HK-2 (cell line): ENCODE measurements at regions not wholly inside any gene's neighbourhood (a gene's known extent, or its start where the extent isn't known, plus 50 kb on each side); places are given as distances from the start of the nearest gene placed in this dataset.
A peak's percentile ranks its signal among the peaks of the same experiment; 100 is the strongest.

ENCODE experiments used
- DNase-seq: peaks from one replicate; pipeline ENCODE4 v3.0.0-alpha.2; 2018; ENCODE audit not compliant: unreplicated experiment

GRCh38 chr13:62663767-62664166 is 1248.1 kb upstream of the PCDH20 start:
- DNase-seq = no peak

GRCh38 chr13:62659365-62659764 is 1243.7 kb upstream of the PCDH20 start:
- no peak for DNase-seq

DNA sequence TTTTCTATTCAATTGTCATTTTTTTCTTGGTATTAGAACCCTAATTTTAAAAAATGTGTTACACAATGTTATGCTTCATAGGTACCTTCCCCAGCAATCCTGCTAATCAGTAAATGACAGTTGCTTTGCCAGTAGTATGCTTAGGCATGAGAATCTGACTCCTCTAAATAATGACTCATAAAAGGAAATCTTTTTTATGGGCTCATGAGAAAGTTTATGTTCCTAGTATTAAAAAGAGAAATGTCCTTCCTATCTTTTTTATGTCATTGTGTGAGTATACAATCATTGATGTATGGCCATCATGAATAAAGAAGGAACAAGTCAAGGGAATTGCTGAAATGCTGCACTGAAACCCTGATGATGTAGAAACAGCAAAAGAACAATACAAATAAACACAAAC is 1237.7 kb upstream of the PCDH20 start:
- no peak for DNase-seq

DNA sequence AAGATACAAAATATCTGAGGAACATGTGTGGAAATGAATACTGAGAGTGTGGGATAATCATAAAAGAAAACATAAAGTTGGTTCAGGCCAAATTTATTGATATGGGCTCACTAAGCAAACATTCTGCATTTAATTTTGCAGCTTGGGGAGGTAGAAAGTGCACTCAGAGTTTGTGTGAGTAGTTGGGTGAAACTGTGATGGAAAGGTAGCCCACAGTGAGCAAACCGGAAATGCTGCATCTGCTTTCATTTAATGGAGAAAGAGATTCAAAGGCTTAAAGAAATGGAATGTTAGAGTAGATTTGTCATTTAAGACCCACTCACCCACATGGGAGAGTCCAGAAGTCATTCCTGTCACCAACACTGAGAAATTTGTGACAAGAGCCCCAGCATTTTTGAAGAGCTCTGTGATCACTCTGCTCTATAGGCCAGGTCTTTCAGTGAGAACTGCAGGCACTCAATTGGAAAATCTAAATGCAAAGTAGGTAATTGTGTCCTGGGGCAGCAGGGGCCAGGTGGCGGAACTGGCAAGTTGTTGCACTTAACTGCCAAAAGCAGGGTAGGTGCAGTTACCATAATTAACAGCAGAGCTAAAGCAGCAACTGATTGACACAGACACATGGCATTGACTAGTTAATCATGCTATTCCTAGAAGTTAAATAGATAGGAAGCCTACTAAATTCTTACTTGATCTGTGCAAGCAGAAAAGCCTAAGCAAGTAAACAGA is 1228.3 kb upstream of the PCDH20 start:
- DNase-seq = no peak

DNA sequence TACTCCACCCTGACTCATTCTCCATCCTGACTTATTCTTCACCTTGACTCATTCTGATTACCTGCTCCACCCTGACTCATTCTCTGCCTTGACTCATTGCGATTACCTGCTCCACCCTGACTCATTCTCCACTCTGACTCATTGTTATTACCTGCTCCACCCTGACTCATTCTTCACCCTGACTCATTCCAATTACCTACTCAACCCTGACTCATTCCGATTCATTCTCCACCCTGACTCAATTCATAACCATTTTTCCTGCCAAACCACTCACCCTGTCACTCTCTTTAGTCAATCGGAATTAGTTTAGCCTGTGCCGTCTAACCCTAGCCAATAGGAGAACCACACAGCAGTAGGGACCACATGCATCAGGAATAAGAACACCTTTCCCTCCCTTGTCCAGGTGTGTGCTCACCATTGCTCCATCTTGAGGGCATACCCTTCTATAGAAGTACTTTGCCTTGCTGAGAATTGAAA is 1227.4 kb upstream of the PCDH20 start:
- DNase-seq = peak; percentile 35

GRCh38 chr13:62635161-62635560 is 1219.5 kb upstream of the PCDH20 start:
- no peak for DNase-seq

DNA sequence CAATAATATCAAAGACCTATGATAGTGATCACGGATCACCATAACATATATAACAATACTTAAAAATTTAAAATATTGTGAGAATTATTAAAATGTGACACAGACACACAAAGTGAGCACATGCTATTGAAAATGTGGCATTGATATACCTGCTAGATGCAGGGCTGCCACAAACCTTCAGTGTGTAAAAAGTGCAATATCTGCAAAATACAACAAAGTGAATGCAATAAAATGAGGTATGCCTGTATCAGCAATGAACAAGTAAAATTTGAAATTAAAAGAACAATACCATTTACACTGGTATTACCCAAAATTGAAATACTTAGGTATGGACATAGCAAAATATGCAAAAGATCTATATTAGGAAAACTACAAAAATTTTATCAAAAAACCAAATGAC is 1217.8 kb upstream of the PCDH20 start:
- no peak for DNase-seq

DNA sequence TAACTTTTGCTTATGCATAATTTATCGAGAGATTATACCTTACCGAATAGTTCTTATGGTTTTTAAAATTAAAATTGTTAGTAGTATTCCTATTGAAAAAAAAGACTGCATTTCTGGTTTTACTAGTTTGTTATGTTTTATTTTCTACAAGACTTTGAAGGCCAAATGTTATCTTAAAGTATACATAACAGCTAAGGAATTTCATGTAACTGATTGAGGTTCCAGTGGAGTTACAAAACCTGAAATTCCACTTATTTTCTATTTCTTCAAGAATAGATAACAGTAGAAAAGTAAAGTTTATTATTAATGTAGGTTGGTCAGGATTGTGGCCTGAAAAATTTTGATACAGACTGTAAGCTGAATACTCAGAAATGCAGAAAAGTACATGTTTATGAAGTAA is 1216.0 kb upstream of the PCDH20 start:
- DNase-seq = no peak

DNA sequence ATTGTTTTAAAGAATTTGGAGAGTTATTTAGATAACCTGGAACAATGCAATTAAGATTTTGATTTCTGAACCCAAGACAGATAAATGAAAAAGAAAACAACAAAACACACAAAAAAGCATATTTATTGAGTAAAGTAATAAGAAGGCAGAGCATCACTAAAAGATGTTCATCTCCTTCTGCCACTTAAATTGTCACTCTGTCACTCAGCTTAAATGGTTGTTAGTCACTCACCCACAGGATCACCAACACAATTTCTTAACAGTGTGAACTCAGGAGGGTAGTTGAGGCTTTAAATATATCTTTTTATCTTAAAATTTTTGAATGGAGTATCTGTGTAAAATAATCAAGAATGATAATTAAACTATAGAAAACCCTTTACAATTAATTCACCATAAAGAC is 1215.5 kb upstream of the PCDH20 start:
- no peak for DNase-seq

- DNase-seq = no peak
These were observed 1214.0 kb upstream of the PCDH20 start for GRCh38 chr13:62629618-62630017.

GRCh38 chr13:62627226-62627625 is 1211.6 kb upstream of the PCDH20 start:
- no peak for DNase-seq

GRCh38 chr13:62626771-62627170 is 1211.1 kb upstream of the PCDH20 start:
- DNase-seq = no peak

GRCh38 chr13:62625214-62625881 is 1209.7 kb upstream of the PCDH20 start:
- no peak for DNase-seq

GRCh38 chr13:62613819-62614218 is 1198.2 kb upstream of the PCDH20 start:
- DNase-seq = no peak

- DNase-seq = no peak
These were observed 1195.7 kb upstream of the PCDH20 start for GRCh38 chr13:62611343-62611742.

- DNase-seq = no peak
These were observed 1183.1 kb upstream of the PCDH20 start for GRCh38 chr13:62598708-62599107.

- no peak for DNase-seq
These were observed 1180.3 kb upstream of the PCDH20 start for GRCh38 chr13:62595976-62596375.

- DNase-seq = no peak
These were observed 1178.2 kb upstream of the PCDH20 start for GRCh38 chr13:62593804-62594203.

GRCh38 chr13:62583466-62583865 is 1167.8 kb upstream of the PCDH20 start:
- no peak for DNase-seq

DNA sequence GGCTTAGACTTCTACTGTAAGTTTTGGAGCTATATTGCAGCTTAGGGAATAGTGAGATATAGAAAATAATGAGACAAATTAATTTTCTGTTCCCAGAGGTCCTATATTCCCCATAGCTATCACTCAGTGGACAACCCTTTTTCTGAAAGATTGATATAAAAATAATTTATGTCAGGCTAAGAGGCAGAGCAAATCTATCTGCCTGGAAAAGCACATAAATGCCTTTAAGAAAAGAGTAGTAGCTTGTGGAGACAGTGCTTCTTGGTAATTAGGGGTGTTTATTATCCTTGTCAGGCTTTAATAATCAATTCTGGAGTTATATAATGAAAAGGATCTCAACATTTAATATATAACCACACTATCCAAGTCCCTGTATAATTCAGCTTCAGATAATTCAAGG is 1162.8 kb upstream of the PCDH20 start:
- DNase-seq = no peak

DNA sequence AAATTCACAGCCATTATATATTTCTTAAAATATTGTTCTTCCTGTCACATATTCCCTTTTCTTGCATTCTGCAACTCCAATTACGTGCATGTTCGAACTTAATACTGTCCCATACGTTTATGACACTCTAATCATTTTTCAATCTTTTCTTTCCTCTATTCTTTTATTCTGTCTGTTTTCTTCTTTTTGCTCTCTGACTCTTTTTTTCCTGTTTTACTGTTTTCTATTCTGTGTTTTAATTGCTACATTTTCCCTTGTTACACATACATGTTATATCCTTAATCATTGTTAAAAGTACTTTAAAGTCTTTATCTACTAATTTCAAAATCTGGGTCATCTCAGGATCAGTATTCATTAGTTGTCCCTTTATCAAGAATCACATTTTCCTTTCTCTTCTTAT is 1149.1 kb upstream of the PCDH20 start:
- DNase-seq = no peak

DNA sequence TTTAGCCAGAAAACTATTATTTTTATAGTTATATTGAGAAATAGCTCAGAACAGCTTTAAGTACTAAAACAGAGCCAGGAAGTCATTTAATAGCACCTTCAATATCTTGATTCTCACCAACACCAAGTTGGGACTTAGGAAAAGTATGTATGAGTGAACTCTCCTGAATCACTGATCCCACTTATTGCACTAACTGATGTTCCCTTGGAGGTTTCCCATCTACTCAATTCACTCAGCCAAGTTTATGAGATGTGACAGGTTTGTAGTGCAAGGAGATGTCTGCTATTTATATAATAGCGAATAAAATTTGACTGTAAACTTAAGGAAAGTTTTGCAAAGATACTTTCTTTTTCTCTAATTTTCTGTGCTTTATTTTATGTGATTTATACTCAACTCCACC is 1147.6 kb upstream of the PCDH20 start:
- DNase-seq = no peak

- DNase-seq = no peak
These were observed 1141.3 kb upstream of the PCDH20 start for GRCh38 chr13:62556978-62557377.

DNA sequence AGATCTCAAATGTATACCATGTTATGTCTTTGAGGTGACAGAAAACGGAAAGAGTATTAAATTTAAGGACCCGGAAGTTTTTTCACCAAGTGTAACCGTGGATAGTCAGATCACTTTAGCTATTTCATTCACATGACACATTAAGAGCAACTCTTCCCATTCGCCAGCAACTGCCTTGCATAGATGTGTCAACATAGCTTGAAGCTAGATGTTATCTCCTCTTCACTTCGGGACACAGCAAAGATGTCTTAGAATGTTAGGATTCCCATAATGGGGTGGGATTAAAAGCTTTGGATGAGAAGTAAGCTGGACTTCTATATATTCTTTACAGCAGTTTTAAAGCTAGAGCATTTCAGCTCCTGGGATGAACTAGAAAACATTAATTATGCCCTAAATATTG is 1135.9 kb upstream of the PCDH20 start:
- DNase-seq = no peak
